Gastrocnemius medialis (tissue), 4 donors: ENCODE measurements at regions not wholly inside any gene's neighbourhood (a gene's known extent, or its start where the extent isn't known, plus 50 kb on each side); places are given as distances from the start of the nearest gene placed in this dataset.

Source experiments
- CTCF ChIP-seq, 5 experiments: fragments of 450-650 bp in 3 of 5; fragments of 200-600 bp in 2 of 5; sonication (generic) in 2 of 5; IDR thresholded peaks in 4 of 5; conservative IDR thresholded peaks in 1 of 5; 1 replicate in 4 of 5; 2 replicates in 1 of 5; pipeline ENCODE4 v1.5.1; 2016 to 2019; ENCODE audit warnings: antibody characterized with exemption in 5 of 5, mild to moderate bottlenecking in 3 of 5, moderate library complexity in 3 of 5
- POLR2A ChIP-seq, 2 donors: fragments of 450-650 bp; IDR thresholded peaks; one replicate each; pipeline ENCODE4 v1.6.1; 2017; ENCODE audit warnings: antibody characterized with exemption in 2 of 2, mild to moderate bottlenecking in 2 of 2, moderate library complexity in 2 of 2

DNA sequence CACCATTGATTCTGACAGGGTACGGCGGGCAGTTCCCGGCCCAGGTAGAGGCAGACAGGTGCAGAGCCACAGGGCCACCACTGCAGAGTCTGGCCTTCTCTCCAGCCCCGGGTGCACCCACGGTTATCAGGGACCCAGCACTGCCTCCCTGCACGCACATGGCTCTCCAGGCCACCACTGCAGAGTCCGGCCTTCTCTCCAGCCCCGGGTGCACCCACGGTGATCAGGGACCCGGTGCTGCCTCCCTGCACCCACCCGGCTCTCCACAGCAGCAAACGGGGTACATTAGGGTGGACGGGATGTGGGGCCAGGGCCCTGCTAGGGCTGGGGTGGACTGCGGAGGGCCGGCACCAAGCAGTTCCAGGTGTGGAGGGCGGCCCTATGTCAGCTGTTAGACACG lies 272.9 kb downstream of the BRD1 start:
- no peak for TF ChIP-seq CTCF (IDR thresholded peaks at IDR 0.05 in 4 of 5, conservative IDR thresholded peaks at IDR 0.05 in 1 of 5)
- no peak for TF ChIP-seq POLR2A (IDR thresholded peaks at IDR 0.05)
